ENCODE measurements at regions not wholly inside any gene's neighbourhood (a gene's known extent, or its start where the extent isn't known, plus 50 kb on each side); places are given as distances from the start of the nearest gene placed in this dataset.

DNA sequence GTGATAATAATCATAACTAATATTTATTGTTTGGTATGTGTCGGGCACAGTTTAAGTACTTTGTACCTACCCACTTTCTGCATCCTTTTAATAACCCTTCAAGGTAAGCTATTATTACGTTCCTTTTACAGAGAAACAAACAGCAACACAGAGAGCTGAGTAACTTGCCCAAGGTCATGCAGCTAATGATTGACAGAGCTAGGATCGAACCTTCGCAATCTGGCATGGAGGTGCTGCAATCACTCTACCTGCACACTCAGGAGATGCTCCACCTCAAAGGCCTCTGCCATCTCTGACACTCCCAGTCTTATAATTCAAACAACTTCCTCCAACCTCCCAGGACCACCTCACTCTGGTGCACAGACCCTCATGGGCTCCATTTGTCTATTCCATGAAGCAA is 137.2 kb downstream of the DMRTA2 start:
- TF ChIP-seq EZH2phosphoT487 (IDR thresholded peaks at IDR 0.05; ENCODE audit: insufficient read depth, low read depth) (no peak), EZH2 (IDR thresholded peaks at IDR 0.05; ENCODE audit: insufficient read depth, poor library complexity, severe bottlenecking) (no peak)

All from GM23248 (cell line).